Gastrocnemius medialis (tissue), 4 donors: ENCODE measurements at regions not wholly inside any gene's neighbourhood (a gene's known extent, or its start where the extent isn't known, plus 50 kb on each side); places are given as distances from the start of the nearest gene placed in this dataset.

Experiments used
- ATAC-seq, 2 donors: fragments of 150-250 bp; one replicate each; pipeline ENCODE4 v1.9.1; 2016
- DNase-seq, 2 donors: peaks; one replicate each; pipeline ENCODE4 v3.0.0-alpha.2; 2019
- H3K27ac ChIP-seq, 4 donors: fragments of 200-600 bp; sonication (generic); 1 replicate in 1 of 4; 2 replicates in 3 of 4; pipeline ENCODE4 v1.5.1; 2016 to 2018; ENCODE audit warnings: mild to moderate bottlenecking in 2 of 4, moderate library complexity in 1 of 4
- H3K27me3 ChIP-seq, 3 donors: fragments of 200-600 bp; sonication (generic) in 2 of 3; 1 replicate in 1 of 3; 2 replicates in 2 of 3; pipeline versions ENCODE4 v1.5.1 to v1.6.0; 2016 to 2019; ENCODE audit warnings: mild to moderate bottlenecking in 1 of 3, moderate library complexity in 1 of 3
- H3K36me3 ChIP-seq, 2 donors: fragments of 200-600 bp; sonication (generic) in 1 of 2; one replicate each; pipeline ENCODE4 v1.5.1; 2017 to 2018
- H3K4me1 ChIP-seq, 2 donors: fragments of 200-600 bp; sonication (generic) in 1 of 2; one replicate each; pipeline ENCODE4 v1.5.1; 2016 to 2017; ENCODE audit warnings: mild to moderate bottlenecking in 2 of 2
- H3K4me3 ChIP-seq, 4 donors: fragments of 200-600 bp; sonication (generic) in 3 of 4; 1 replicate in 1 of 4; 2 replicates in 3 of 4; pipeline ENCODE4 v1.5.1; 2016 to 2019; ENCODE audit warnings: mild to moderate bottlenecking in 2 of 4
- H3K9me3 ChIP-seq, 3 donors: fragments of 200-600 bp; sonication (generic) in 2 of 3; 1 replicate in 1 of 3; 2 replicates in 2 of 3; pipeline ENCODE4 v1.5.1; 2016 to 2019
- CTCF ChIP-seq, 5 experiments: fragments of 450-650 bp in 3 of 5; fragments of 200-600 bp in 2 of 5; sonication (generic) in 2 of 5; IDR thresholded peaks in 4 of 5; conservative IDR thresholded peaks in 1 of 5; 1 replicate in 4 of 5; 2 replicates in 1 of 5; pipeline ENCODE4 v1.5.1; 2016 to 2019; ENCODE audit warnings: antibody characterized with exemption in 5 of 5, mild to moderate bottlenecking in 3 of 5, moderate library complexity in 3 of 5
- POLR2A ChIP-seq, 2 donors: fragments of 450-650 bp; IDR thresholded peaks; one replicate each; pipeline ENCODE4 v1.6.1; 2017; ENCODE audit warnings: antibody characterized with exemption in 2 of 2, mild to moderate bottlenecking in 2 of 2, moderate library complexity in 2 of 2
- in situ Hi-C, 4 donors: fragments of 200-750 bp; cut with MboI; loops; one replicate each; pipeline versions ENCODE4 v1.15.0 to v1.8.0; 2017; ENCODE audit warnings: low sequenced_read_pairs in 4 of 4
- intact Hi-C: fragments of 100-400 bp; cut with DNase I; formaldehyde crosslinking; loops from one replicate; pipeline ENCODE4 v1.15.1; 2023; ENCODE audit warnings: low total_unique reads

- Histone ChIP-seq H3K9me3 (no peaks in the 10 kb centered on the region), H3K4me1 (no peaks in the 10 kb centered on the region), H3K27ac (no peak overlapping the region), H3K4me3 (no peak overlapping the region), H3K27me3 (no peaks in the 10 kb centered on the region), H3K36me3 (no peaks in the 10 kb centered on the region)
- intact Hi-C loops (no loop called here), in situ Hi-C loops (no loop called here)
- DNase-seq (peak in 1 of 2 donors; percentile 14), ATAC-seq (peak in 1 of 2 donors; percentile 71)
- TF ChIP-seq POLR2A (IDR thresholded peaks at IDR 0.05) (no peak), CTCF (IDR thresholded peaks at IDR 0.05 in 4 of 5, conservative IDR thresholded peaks at IDR 0.05 in 1 of 5) (no peak)
Observed at GRCh38 chr2:138356178-138356577, 145.4 kb upstream of the SPOPL start.

GRCh38 chr2:138359532-138359931 lies 142.0 kb upstream of the SPOPL start:
- no peak overlapping the region for H3K4me3 ChIP-seq
- ATAC-seq (no peak), DNase-seq (no peak)
- H3K27ac ChIP-seq = no peak overlapping the region
- in situ Hi-C loops (no loop called here), intact Hi-C loops (no loop called here)
- no peaks in the 10 kb centered on the region for H3K9me3 ChIP-seq
- H3K27me3 ChIP-seq = no peaks in the 10 kb centered on the region
- H3K36me3 ChIP-seq = no peaks in the 10 kb centered on the region
- no peaks in the 10 kb centered on the region for H3K4me1 ChIP-seq
- TF ChIP-seq CTCF (IDR thresholded peaks at IDR 0.05 in 4 of 5, conservative IDR thresholded peaks at IDR 0.05 in 1 of 5) = no peak
- TF ChIP-seq POLR2A (IDR thresholded peaks at IDR 0.05) = no peak

GRCh38 chr2:138364554-138365162 lies 136.9 kb upstream of the SPOPL start:
- DNase-seq = no peak
- Histone ChIP-seq H3K27me3 (no peaks in the 10 kb centered on the region), H3K36me3 (no peaks in the 10 kb centered on the region), H3K9me3 (no peaks in the 10 kb centered on the region), H3K27ac (no peak overlapping the region), H3K4me3 (no peak overlapping the region), H3K4me1 (no peaks in the 10 kb centered on the region)
- TF ChIP-seq CTCF (IDR thresholded peaks at IDR 0.05 in 4 of 5, conservative IDR thresholded peaks at IDR 0.05 in 1 of 5) (no peak), POLR2A (IDR thresholded peaks at IDR 0.05) (no peak)
- peak in 1 of 2 donors; percentile 41 for ATAC-seq
- in situ Hi-C loops (no loop called here), intact Hi-C loops (no loop called here)

- Histone ChIP-seq H3K36me3 (no peaks in the 10 kb centered on the region), H3K4me3 (no peak overlapping the region), H3K4me1 (no peaks in the 10 kb centered on the region), H3K27me3 (no peaks in the 10 kb centered on the region), H3K27ac (no peak overlapping the region), H3K9me3 (no peaks in the 10 kb centered on the region)
- DNase-seq = no peak
- in situ Hi-C loops = no loop called here
- intact Hi-C loops = no loop called here
- no peak for ATAC-seq
- TF ChIP-seq POLR2A (IDR thresholded peaks at IDR 0.05) (no peak), CTCF (IDR thresholded peaks at IDR 0.05 in 4 of 5, conservative IDR thresholded peaks at IDR 0.05 in 1 of 5) (no peak)
Observed at GRCh38 chr2:138365581-138365980, 136.0 kb upstream of the SPOPL start.

- in situ Hi-C loops = no loop called here
- Histone ChIP-seq H3K4me3 (no peak overlapping the region), H3K4me1 (no peaks in the 10 kb centered on the region), H3K27me3 (no peaks in the 10 kb centered on the region), H3K36me3 (no peaks in the 10 kb centered on the region), H3K27ac (no peak overlapping the region), H3K9me3 (no peaks in the 10 kb centered on the region)
- intact Hi-C loops = loop anchor here (10.0 kb wide), 1 partner anchor 455 kb away; no protein-coding TSS in a partner anchor
- no peak for DNase-seq
- TF ChIP-seq CTCF (IDR thresholded peaks at IDR 0.05 in 4 of 5, conservative IDR thresholded peaks at IDR 0.05 in 1 of 5) (no peak), POLR2A (IDR thresholded peaks at IDR 0.05) (no peak)
- no peak for ATAC-seq
Observed at GRCh38 chr2:138369856-138370255, 131.7 kb upstream of the SPOPL start.
